ENCODE measurements at regions not wholly inside any gene's neighbourhood (a gene's known extent, or its start where the extent isn't known, plus 50 kb on each side); places are given as distances from the start of the nearest gene placed in this dataset.

- no peak for TF ChIP-seq CTCF (IDR thresholded peaks at IDR 0.05; ENCODE audit: low read depth, low read length, poor library complexity, severe bottlenecking)
- no peak for TF ChIP-seq EZH2phosphoT487 (IDR thresholded peaks at IDR 0.05; ENCODE audit: borderline replicate concordance, low read length)
Observed at GRCh38 chr3:174776636-174777035, 82.5 kb upstream of the NAALADL2 start.
